Natural killer cell (primary cell): ENCODE measurements at regions not wholly inside any gene's neighbourhood (a gene's known extent, or its start where the extent isn't known, plus 50 kb on each side); places are given as distances from the start of the nearest gene placed in this dataset.

Experiments used
- ATAC-seq, 3 donors: fragments of 150-1000 bp in 2 of 3; fragments of 200-7000 bp in 1 of 3; cut with Tn5 transposase; 1 replicate in 1 of 3; 2 replicates in 2 of 3; pipeline ENCODE4 v1.10.0; 2021; ENCODE audit warnings: mild to moderate bottlenecking in 2 of 3, moderate library complexity in 2 of 3
- DNase-seq, 2 donors: peaks; one replicate each; pipeline versions ENCODE4 v3.0.0 to v3.0.0-alpha.2; 2013 to 2021; ENCODE audit warnings: mixed read lengths in 1 of 2
- H3K27ac ChIP-seq: one replicate; pipeline ENCODE4 v1.5.1; 2013; ENCODE audit warnings: mild to moderate bottlenecking, low read length
- H3K27me3 ChIP-seq: one replicate; pipeline ENCODE4 v1.6.1; 2013; ENCODE audit warnings: low read length; ENCODE audit not compliant: control insufficient read depth, insufficient read depth
- H3K36me3 ChIP-seq: one replicate; pipeline ENCODE4 v1.6.1; 2013; ENCODE audit warnings: low read length; ENCODE audit not compliant: control insufficient read depth, insufficient read depth
- H3K4me1 ChIP-seq: one replicate; pipeline ENCODE4 v1.6.1; 2013; ENCODE audit warnings: low read length; ENCODE audit not compliant: control insufficient read depth, insufficient read depth
- H3K4me3 ChIP-seq: one replicate; pipeline ENCODE4 v1.5.1; 2013; ENCODE audit warnings: low read length
- H3K9me3 ChIP-seq: one replicate; pipeline ENCODE4 v1.6.1; 2013; ENCODE audit warnings: low read length; ENCODE audit not compliant: control insufficient read depth, insufficient read depth
- H3K27ac Mint-ChIP-seq, 2 donors: one replicate each; pipeline ENCODE4 v1.8.0; 2022; ENCODE audit warnings: mild to moderate bottlenecking in 2 of 2, mixed read lengths in 2 of 2, moderate library complexity in 1 of 2
- H3K27me3 Mint-ChIP-seq, 2 donors: one replicate each; pipeline ENCODE4 v1.8.0; 2022; ENCODE audit warnings: low read depth in 2 of 2, mixed read lengths in 2 of 2
- H3K36me3 Mint-ChIP-seq: one replicate; pipeline ENCODE4 v1.8.0; 2022; ENCODE audit warnings: mixed read lengths
- H3K4me1 Mint-ChIP-seq, 2 donors: one replicate each; pipeline ENCODE4 v1.8.0; 2022; ENCODE audit warnings: mixed read lengths in 2 of 2
- H3K4me3 Mint-ChIP-seq: one replicate; pipeline ENCODE4 v1.8.0; 2022; ENCODE audit warnings: mild to moderate bottlenecking, moderate library complexity, mixed read lengths
- H3K9me3 Mint-ChIP-seq, 2 donors: one replicate each; pipeline ENCODE4 v1.8.0; 2022; ENCODE audit warnings: mixed read lengths in 2 of 2
- CTCF ChIP-seq: fragments of 200-600 bp; IDR thresholded peaks from one replicate; pipeline ENCODE4 v1.8.0; 2022; ENCODE audit warnings: antibody characterized with exemption
- WGBS: methylation state at CpG from one replicate; pipeline ENCODE4 v1.1.7; 2013; ENCODE audit warnings: missing lambda C conversion rate; ENCODE audit not compliant: insufficient coverage; 5-methylcytosine and 5-hydroxymethylcytosine counted together
- intact Hi-C: fragments of 100-400 bp; cut with micrococcal nuclease; formaldehyde crosslinking; loops from one replicate; pipeline ENCODE4 v1.14.2; 2022

DNA sequence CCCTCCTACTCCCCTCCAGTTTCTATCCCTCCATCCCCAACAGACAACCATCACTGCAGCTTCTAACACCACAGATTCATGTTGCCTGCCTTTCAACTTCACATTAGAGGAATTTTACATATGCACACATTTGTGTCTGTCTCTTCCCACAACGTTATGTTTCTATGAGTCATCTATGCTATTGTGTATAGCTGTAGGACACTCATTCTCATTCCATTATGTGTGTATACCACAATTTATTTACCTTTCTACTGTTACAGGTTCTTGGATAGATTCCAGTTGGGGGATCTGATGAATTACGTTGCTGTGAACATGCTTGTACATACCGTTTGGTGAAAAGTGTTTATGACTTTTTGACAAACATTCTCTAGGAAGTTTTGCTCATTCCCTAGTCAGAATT, 58.8 kb upstream of the TRPC3 start:
- Mint-ChIP-seq H3K27me3 (peaks cover 7% of the 10 kb centered on the region in 2 donors), H3K4me1 (no peaks in the 10 kb centered on the region), H3K27ac (no peak overlapping the region), H3K36me3 (no peaks in the 10 kb centered on the region), H3K9me3 (no peaks in the 10 kb centered on the region), H3K4me3 (no peak overlapping the region)
- Histone ChIP-seq H3K27me3 (no peaks in the 10 kb centered on the region), H3K9me3 (no peaks in the 10 kb centered on the region), H3K4me3 (no peak overlapping the region), H3K4me1 (no peaks in the 10 kb centered on the region), H3K27ac (no peak overlapping the region), H3K36me3 (no peaks in the 10 kb centered on the region)
- intact Hi-C loops: no loop called here
- DNase-seq (no peak), ATAC-seq (no peak)
- 100% methylated on average over 2 of the region's 3 CpGs for WGBS
- no peak for TF ChIP-seq CTCF

- TF ChIP-seq CTCF: no peak
- H3K4me3 Mint-ChIP-seq: no peak overlapping the region
- WGBS: 100% methylated on average over 1 of the region's 2 CpGs
- H3K9me3 Mint-ChIP-seq: no peaks in the 10 kb centered on the region
- Histone ChIP-seq H3K27ac (no peak overlapping the region), H3K9me3 (no peaks in the 10 kb centered on the region), H3K4me3 (no peak overlapping the region), H3K27me3 (no peaks in the 10 kb centered on the region), H3K4me1 (no peaks in the 10 kb centered on the region), H3K36me3 (no peaks in the 10 kb centered on the region)
- H3K27ac Mint-ChIP-seq: no peak overlapping the region
- ATAC-seq: no peak
- no peaks in the 10 kb centered on the region for H3K36me3 Mint-ChIP-seq
- intact Hi-C loops: no loop called here
- H3K4me1 Mint-ChIP-seq: no peaks in the 10 kb centered on the region
- DNase-seq: no peak
- H3K27me3 Mint-ChIP-seq: peaks cover 7% of the 10 kb centered on the region in 2 donors
Measured at GRCh38 chr4:122009524-122009923, 57.7 kb upstream of the TRPC3 start.

DNA sequence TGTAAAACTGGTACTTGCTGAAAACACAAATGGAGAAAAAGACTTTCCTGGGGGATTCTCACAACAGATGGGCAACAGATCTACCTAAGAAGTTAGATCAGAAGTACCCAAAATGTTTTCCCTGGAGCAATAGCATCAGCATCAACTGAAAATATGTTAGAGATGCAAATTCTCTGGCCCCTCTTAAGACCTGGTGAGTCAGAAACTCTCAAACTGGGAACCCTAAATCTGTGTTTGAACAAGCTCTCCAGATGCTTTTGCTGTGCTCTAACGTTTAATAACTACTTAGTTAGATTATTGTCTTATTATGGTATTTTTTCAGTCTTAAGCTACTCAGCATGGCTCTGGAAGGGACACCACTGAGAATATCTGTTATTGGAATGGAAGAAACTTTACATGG, 55.2 kb upstream of the TRPC3 start:
- WGBS: 83% methylated on average over 1 of the region's 1 CpG
- Histone ChIP-seq H3K4me1 (no peaks in the 10 kb centered on the region), H3K4me3 (no peak overlapping the region), H3K27me3 (peaks cover 4% of the 10 kb centered on the region), H3K36me3 (no peaks in the 10 kb centered on the region), H3K27ac (no peak overlapping the region), H3K9me3 (no peaks in the 10 kb centered on the region)
- H3K4me3 Mint-ChIP-seq: no peak overlapping the region
- TF ChIP-seq CTCF: no peak
- H3K27ac Mint-ChIP-seq: no peak overlapping the region
- DNase-seq (no peak), ATAC-seq (no peak)
- H3K27me3 Mint-ChIP-seq: peaks cover 12% of the 10 kb centered on the region in 2 donors
- no peaks in the 10 kb centered on the region for H3K9me3 Mint-ChIP-seq
- intact Hi-C loops: no loop called here
- H3K4me1 Mint-ChIP-seq: no peaks in the 10 kb centered on the region
- no peaks in the 10 kb centered on the region for H3K36me3 Mint-ChIP-seq

DNA sequence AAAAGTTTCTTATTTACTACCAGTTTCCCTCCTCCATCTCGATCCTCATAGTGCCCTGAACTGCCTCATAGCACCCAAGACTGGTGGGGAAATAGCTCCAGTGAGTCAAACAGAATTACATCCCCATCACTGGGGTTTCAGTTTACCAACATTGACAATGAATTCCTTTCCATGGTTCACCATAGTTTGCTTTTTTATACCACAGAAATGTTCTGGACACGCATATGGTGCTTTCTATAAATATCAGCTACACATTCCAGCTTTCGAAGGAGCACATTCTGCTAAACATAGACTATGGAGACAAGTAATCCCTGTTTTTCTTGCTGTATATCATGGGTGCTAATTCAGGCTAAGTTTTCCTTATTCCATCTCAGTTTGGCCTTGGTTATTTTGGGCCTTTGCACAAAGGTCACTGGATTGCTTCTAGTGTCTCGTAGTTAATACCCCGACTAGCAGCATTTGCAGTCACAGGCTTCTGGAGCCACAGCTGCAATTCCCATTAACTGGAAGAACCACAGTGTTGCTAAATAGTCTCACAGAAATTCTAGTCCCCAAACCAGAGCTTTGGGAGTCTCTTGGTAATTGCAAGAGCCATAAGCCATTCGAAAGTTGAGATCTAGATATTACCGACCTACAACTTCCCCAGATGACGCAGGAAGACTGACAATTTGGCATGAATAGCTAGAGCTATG, 53.4 kb upstream of the TRPC3 start:
- Histone ChIP-seq H3K27me3 (peaks cover 4% of the 10 kb centered on the region), H3K27ac (no peak overlapping the region), H3K36me3 (no peaks in the 10 kb centered on the region), H3K9me3 (no peaks in the 10 kb centered on the region), H3K4me3 (no peak overlapping the region), H3K4me1 (no peaks in the 10 kb centered on the region)
- H3K9me3 Mint-ChIP-seq: no peaks in the 10 kb centered on the region
- TF ChIP-seq CTCF: no peak
- no peaks in the 10 kb centered on the region for H3K4me1 Mint-ChIP-seq
- peaks cover 8 to 11% of the 10 kb centered on the region in 2 donors for H3K27me3 Mint-ChIP-seq
- H3K4me3 Mint-ChIP-seq: no peak overlapping the region
- 88% methylated on average over 8 of the region's 8 CpGs for whole genome bisulfite sequencing
- H3K36me3 Mint-ChIP-seq: no peaks in the 10 kb centered on the region
- intact Hi-C loops: no loop called here
- H3K27ac Mint-ChIP-seq: no peak overlapping the region
- DNase-seq: no peak
- no peak for ATAC-seq
